Trophoblast cell (in vitro differentiated cells and primary cell): ENCODE measurements at regions not wholly inside any gene's neighbourhood (a gene's known extent, or its start where the extent isn't known, plus 50 kb on each side); places are given as distances from the start of the nearest gene placed in this dataset.

Source experiments
- DNase-seq, 2 donors: peaks; one replicate each; pipeline ENCODE4 v3.0.0-alpha.2; 2016
- H2AFZ ChIP-seq: 2 replicates; pipeline ENCODE4 v1.6.1; 2013; ENCODE audit warnings: low read length, moderate library complexity, mild to moderate bottlenecking; ENCODE audit not compliant: insufficient read depth, poor library complexity
- H2AK5ac ChIP-seq: 2 replicates; pipeline ENCODE4 v1.6.1; 2013; ENCODE audit warnings: mild to moderate bottlenecking, low read length
- H2BK120ac ChIP-seq: 2 replicates; pipeline ENCODE4 v1.6.1; 2013; ENCODE audit warnings: low read length, mild to moderate bottlenecking, moderate library complexity; ENCODE audit not compliant: insufficient read depth, poor library complexity
- H2BK12ac ChIP-seq: 2 replicates; pipeline ENCODE4 v1.6.1; 2013; ENCODE audit warnings: mild to moderate bottlenecking, low read length, moderate library complexity
- H2BK5ac ChIP-seq: 2 replicates; pipeline ENCODE4 v1.6.1; 2013; ENCODE audit warnings: low read length, low read depth, moderate library complexity, mild to moderate bottlenecking; ENCODE audit not compliant: poor library complexity
- H3K14ac ChIP-seq: 2 replicates; pipeline ENCODE4 v1.6.1; 2013; ENCODE audit warnings: mild to moderate bottlenecking, low read length
- H3K18ac ChIP-seq: 2 replicates; pipeline ENCODE4 v1.6.1; 2013; ENCODE audit warnings: mild to moderate bottlenecking, low read length
- H3K23ac ChIP-seq: 2 replicates; pipeline ENCODE4 v1.6.1; 2013; ENCODE audit warnings: low read length
- H3K27ac ChIP-seq: 2 replicates; pipeline ENCODE4 v1.5.1; 2013; ENCODE audit warnings: low read depth, mild to moderate bottlenecking, inconsistent platforms, low read length, moderate library complexity
- H3K27me3 ChIP-seq: 2 replicates; pipeline ENCODE4 v1.6.1; 2013; ENCODE audit warnings: inconsistent platforms, mild to moderate bottlenecking, low read length, moderate library complexity; ENCODE audit not compliant: insufficient read depth
- H3K36me3 ChIP-seq, 2 experiments: 1 replicate in 1 of 2; 2 replicates in 1 of 2; pipeline ENCODE4 v1.6.1; 2013; ENCODE audit warnings: low read length in 2 of 2, mild to moderate bottlenecking in 2 of 2, moderate library complexity in 1 of 2; ENCODE audit not compliant: insufficient read depth in 2 of 2, control insufficient read depth in 1 of 2
- H3K4ac ChIP-seq: 2 replicates; pipeline ENCODE4 v1.6.1; 2013; ENCODE audit warnings: low read depth, mild to moderate bottlenecking, low read length, moderate library complexity
- H3K4me1 ChIP-seq, 2 experiments: 1 replicate in 1 of 2; 2 replicates in 1 of 2; pipeline ENCODE4 v1.6.1; 2013; ENCODE audit warnings: low read length in 2 of 2, mild to moderate bottlenecking in 2 of 2, moderate library complexity in 1 of 2; ENCODE audit not compliant: insufficient read depth in 2 of 2, control insufficient read depth in 1 of 2
- H3K4me2 ChIP-seq: 2 replicates; pipeline ENCODE4 v1.6.1; 2013; ENCODE audit warnings: inconsistent platforms, mild to moderate bottlenecking, low read length, moderate library complexity
- H3K4me3 ChIP-seq: 2 replicates; pipeline ENCODE4 v1.5.1; 2013; ENCODE audit warnings: mild to moderate bottlenecking, low read depth, low read length, inconsistent platforms
- H3K79me1 ChIP-seq: one replicate; pipeline ENCODE4 v1.6.1; 2013; ENCODE audit warnings: low read length
- H3K79me2 ChIP-seq: 2 replicates; pipeline ENCODE4 v1.6.1; 2013; ENCODE audit warnings: low read length, mild to moderate bottlenecking; ENCODE audit not compliant: control insufficient read depth, insufficient read depth, poor library complexity
- H3K9ac ChIP-seq: 2 replicates; pipeline ENCODE4 v1.6.1; 2013; ENCODE audit warnings: mild to moderate bottlenecking, low read length
- H3K9me3 ChIP-seq: 2 replicates; pipeline ENCODE4 v1.6.1; 2013; ENCODE audit warnings: low read depth, mild to moderate bottlenecking, control low read depth, inconsistent platforms, low read length; ENCODE audit not compliant: insufficient read depth
- H4K12ac ChIP-seq: 2 replicates; pipeline ENCODE4 v1.6.1; 2013; ENCODE audit warnings: low read depth, mild to moderate bottlenecking, low read length, moderate library complexity
- H4K8ac ChIP-seq: 2 replicates; pipeline ENCODE4 v1.6.1; 2013; ENCODE audit warnings: low read depth, mild to moderate bottlenecking, low read length, moderate library complexity
- H4K91ac ChIP-seq: one replicate; pipeline ENCODE4 v1.6.1; 2013; ENCODE audit warnings: low read depth, mild to moderate bottlenecking, low read length, moderate library complexity
- WGBS: extraction: QIAGEN DNeasy Blood & Tissue Kit; methylation state at CpG from one replicate; pipeline ENCODE4 v1.1.7; 2013; ENCODE audit warnings: missing lambda C conversion rate; ENCODE audit not compliant: insufficient read length, insufficient coverage; ENCODE audit errors: extremely low coverage; 5-methylcytosine and 5-hydroxymethylcytosine counted together

- Histone ChIP-seq H3K14ac (no peak overlapping the region), H3K79me1 (no peaks in the 10 kb centered on the region), H2BK120ac (no peak overlapping the region), H3K79me2 (no peaks in the 10 kb centered on the region), H3K27ac (no peak overlapping the region), H2BK12ac (no peak overlapping the region), H2AFZ (no peak overlapping the region), H4K12ac (no peak overlapping the region), H3K18ac (no peak overlapping the region), H2BK5ac (no peak overlapping the region), H3K4me1 (no peaks in the 10 kb centered on the region), H3K27me3 (no peaks in the 10 kb centered on the region), H3K4me2 (no peak overlapping the region), H3K23ac (no peak overlapping the region), H3K9ac (no peak overlapping the region), H3K9me3 (no peaks in the 10 kb centered on the region), H4K91ac (no peak overlapping the region), H2AK5ac (no peak overlapping the region), H3K4me3 (no peak overlapping the region), H4K8ac (no peak overlapping the region), H3K36me3 (no peaks in the 10 kb centered on the region), H3K4ac (no peak overlapping the region)
- no CpG with 5 or more reads among the region's 1 CpG for WGBS
- no peak for DNase-seq
Measured at GRCh38 chr4:125956276-125956675, 641.5 kb downstream of the FAT4 start.

DNA sequence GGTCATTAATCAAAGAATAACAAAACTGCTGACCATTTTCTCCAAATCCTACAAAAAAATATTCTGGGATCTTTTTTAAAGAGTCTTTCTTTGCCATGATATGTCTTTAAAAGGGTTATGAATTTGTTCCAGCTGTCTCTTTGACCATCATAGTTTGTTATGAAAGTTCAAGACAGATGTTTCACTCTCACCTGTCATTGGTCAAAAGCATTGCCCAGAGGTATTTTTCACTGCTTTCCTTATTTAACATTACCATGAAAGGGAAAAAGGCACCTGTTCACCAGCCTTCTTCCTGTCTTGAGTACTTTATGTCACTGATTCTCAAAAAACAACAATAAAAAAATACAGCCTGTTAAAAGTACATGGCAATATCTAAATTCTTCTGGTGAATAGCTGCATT lies 643.8 kb downstream of the FAT4 start:
- no peaks in the 10 kb centered on the region for H3K36me3 ChIP-seq
- H3K9me3 ChIP-seq: no peaks in the 10 kb centered on the region
- H4K8ac ChIP-seq: no peak overlapping the region
- no peak overlapping the region for H2BK120ac ChIP-seq
- no peak overlapping the region for H4K12ac ChIP-seq
- no peak overlapping the region for H3K18ac ChIP-seq
- no peak overlapping the region for H3K4me3 ChIP-seq
- H3K27me3 ChIP-seq: no peaks in the 10 kb centered on the region
- H3K79me2 ChIP-seq: no peaks in the 10 kb centered on the region
- no peak overlapping the region for H3K23ac ChIP-seq
- H2AFZ ChIP-seq: no peak overlapping the region
- no peak overlapping the region for H3K4me2 ChIP-seq
- H3K14ac ChIP-seq: no peak overlapping the region
- no peak overlapping the region for H3K27ac ChIP-seq
- H3K4ac ChIP-seq: no peak overlapping the region
- H3K9ac ChIP-seq: no peak overlapping the region
- H2BK5ac ChIP-seq: no peak overlapping the region
- H4K91ac ChIP-seq: no peak overlapping the region
- H2AK5ac ChIP-seq: no peak overlapping the region
- no peak for DNase-seq
- H3K79me1 ChIP-seq: no peaks in the 10 kb centered on the region
- no peak overlapping the region for H2BK12ac ChIP-seq
- no peaks in the 10 kb centered on the region for H3K4me1 ChIP-seq

DNA sequence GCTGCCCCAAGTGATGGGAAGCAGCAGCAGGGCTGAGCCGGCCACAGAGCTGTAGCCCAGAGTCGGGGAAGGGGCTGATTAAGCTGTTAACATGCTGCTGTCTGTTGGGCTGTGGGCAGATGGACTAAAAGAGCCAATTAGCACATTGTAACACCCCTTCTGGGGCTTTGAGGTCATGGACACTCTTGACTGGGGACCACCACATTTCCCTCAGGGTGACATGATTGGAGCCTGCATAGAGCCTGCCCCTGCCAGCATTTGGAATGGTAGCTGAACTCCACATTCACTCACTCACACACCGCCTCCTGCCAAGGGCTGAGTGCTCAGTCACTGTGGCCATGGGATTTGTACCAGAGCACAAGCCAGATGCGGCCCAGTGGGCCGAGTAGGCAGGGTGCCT lies 646.9 kb downstream of the FAT4 start:
- no peak overlapping the region for H2BK120ac ChIP-seq

DNA sequence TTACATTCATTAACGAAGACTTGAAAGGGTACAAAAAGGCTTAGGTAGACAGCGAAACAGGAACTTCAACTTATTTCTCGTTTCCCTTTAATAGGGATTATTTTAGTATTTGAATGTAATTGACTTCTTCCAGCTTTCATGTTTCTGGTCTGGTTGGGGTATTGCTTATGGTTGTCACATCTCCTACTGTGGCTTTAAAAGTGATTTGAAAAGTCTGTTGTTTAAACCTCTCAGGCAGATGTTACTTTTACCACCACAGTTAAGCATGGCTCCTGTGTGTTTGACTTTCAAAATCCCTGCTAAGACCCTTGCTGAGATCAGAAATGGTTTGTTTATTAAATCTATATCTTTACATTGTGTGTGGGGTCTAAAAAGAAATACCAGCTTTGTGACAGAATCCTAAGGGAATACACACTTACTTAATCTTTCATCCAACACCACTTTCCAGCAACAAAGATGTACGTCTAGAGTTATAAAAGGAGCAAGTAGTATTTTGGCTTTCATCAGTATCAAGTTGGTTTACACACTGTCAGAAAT lies 661.2 kb downstream of the FAT4 start:
- Histone ChIP-seq H2BK120ac (no peak overlapping the region), H3K9ac (no peak overlapping the region), H3K4ac (no peak overlapping the region), H3K14ac (no peak overlapping the region), H2AFZ (no peak overlapping the region), H2BK5ac (no peak overlapping the region), H2BK12ac (no peak overlapping the region), H3K36me3 (no peaks in the 10 kb centered on the region), H3K4me3 (no peak overlapping the region), H3K27ac (no peak overlapping the region), H2AK5ac (no peak overlapping the region), H3K23ac (no peak overlapping the region), H3K9me3 (no peaks in the 10 kb centered on the region), H4K91ac (no peak overlapping the region), H4K12ac (no peak overlapping the region), H3K27me3 (no peaks in the 10 kb centered on the region), H3K79me2 (no peaks in the 10 kb centered on the region), H3K18ac (no peak overlapping the region), H3K79me1 (no peaks in the 10 kb centered on the region), H3K4me1 (no peaks in the 10 kb centered on the region), H3K4me2 (no peak overlapping the region), H4K8ac (no peak overlapping the region)
- DNase-seq: no peak
- WGBS: no CpG with 5 or more reads among the region's 4 CpGs

More for the DNA sequence above, 646.9 kb downstream of the FAT4 start:
- no peak overlapping the region for H3K18ac ChIP-seq
- H3K79me1 ChIP-seq: no peaks in the 10 kb centered on the region
- H3K27me3 ChIP-seq: no peaks in the 10 kb centered on the region
- H2BK5ac ChIP-seq: no peak overlapping the region
- H4K91ac ChIP-seq: no peak overlapping the region
- H3K4me3 ChIP-seq: no peak overlapping the region
- H3K4me1 ChIP-seq: no peaks in the 10 kb centered on the region
- H2AK5ac ChIP-seq: no peak overlapping the region
- no peak overlapping the region for H3K4me2 ChIP-seq
- WGBS: no CpG with 5 or more reads among the region's 5 CpGs
- H2BK12ac ChIP-seq: no peak overlapping the region
- no peak overlapping the region for H4K12ac ChIP-seq
- no peak overlapping the region for H3K4ac ChIP-seq
- H3K27ac ChIP-seq: no peak overlapping the region
- H3K23ac ChIP-seq: no peak overlapping the region
- DNase-seq: no peak
- H3K79me2 ChIP-seq: no peaks in the 10 kb centered on the region
- no peak overlapping the region for H3K9ac ChIP-seq
- H3K36me3 ChIP-seq: no peaks in the 10 kb centered on the region
- no peak overlapping the region for H4K8ac ChIP-seq
- no peak overlapping the region for H2AFZ ChIP-seq
- H3K9me3 ChIP-seq: no peaks in the 10 kb centered on the region
- no peak overlapping the region for H3K14ac ChIP-seq
